Naive thymus-derived CD4-positive, alpha-beta T cell (primary cell): ENCODE measurements at regions not wholly inside any gene's neighbourhood (a gene's known extent, or its start where the extent isn't known, plus 50 kb on each side); places are given as distances from the start of the nearest gene placed in this dataset.
A peak's percentile ranks its signal among the peaks of the same experiment; 100 is the strongest.

Experiments used
- ATAC-seq: fragments of 150-1000 bp; cut with Tn5 transposase; 2 replicates; pipeline ENCODE4 v1.10.0; 2021; ENCODE audit warnings: mild to moderate bottlenecking, moderate library complexity
- CTCF ChIA-PET: fragments of 350-600 bp; sonication (Branson Sonifier 250); formaldehyde crosslinking; loops from one replicate; lab custom pipeline; 2021; ENCODE audit warnings: antibody characterized with exemption; lab: Charles Lee
- POLR2A ChIA-PET: fragments of 350-600 bp; sonication (Branson Sonifier 250); formaldehyde crosslinking; loops from one replicate; lab custom pipeline; 2021; ENCODE audit warnings: antibody characterized with exemption, inconsistent platforms; lab: Charles Lee
- DNase-seq, 9 donors: peaks; one replicate each; pipeline versions ENCODE4 v3.0.0 to v3.0.0-alpha.2; 2020 to 2022; ENCODE audit warnings: mixed read lengths in 1 of 9
- H3K27ac ChIP-seq: one replicate; pipeline ENCODE4 v1.7.0; 2013; ENCODE audit warnings: mild to moderate bottlenecking, low read depth, low read length, moderate library complexity
- H3K27me3 ChIP-seq, 2 donors: one replicate each; pipeline ENCODE4 v1.7.0; 2013; ENCODE audit warnings: low read length in 2 of 2, mild to moderate bottlenecking in 2 of 2, moderate library complexity in 2 of 2; ENCODE audit not compliant: control insufficient read depth in 2 of 2, insufficient read depth in 2 of 2
- H3K36me3 ChIP-seq, 3 experiments: 1 replicate in 2 of 3; 2 replicates in 1 of 3; pipeline ENCODE4 v1.7.0; 2013; ENCODE audit warnings: low read length in 3 of 3, mild to moderate bottlenecking in 3 of 3, moderate library complexity in 1 of 3; ENCODE audit not compliant: insufficient read depth in 3 of 3, control insufficient read depth in 2 of 3
- H3K4me1 ChIP-seq, 2 donors: one replicate each; pipeline ENCODE4 v1.7.0; 2013; ENCODE audit warnings: low read length in 2 of 2, mild to moderate bottlenecking in 2 of 2, moderate library complexity in 1 of 2; ENCODE audit not compliant: control insufficient read depth in 2 of 2, insufficient read depth in 2 of 2
- H3K4me3 ChIP-seq: 2 replicates; pipeline ENCODE4 v1.7.0; 2013; ENCODE audit warnings: mild to moderate bottlenecking, low read length
- H3K9me3 ChIP-seq, 3 experiments: 1 replicate in 2 of 3; 2 replicates in 1 of 3; pipeline ENCODE4 v1.7.0; 2013; ENCODE audit warnings: low read length in 3 of 3; ENCODE audit not compliant: control insufficient read depth in 2 of 3
- H3K27ac Mint-ChIP-seq, 9 donors: one replicate each; pipeline ENCODE4 v1.8.0; 2020 to 2022; ENCODE audit warnings: mixed read lengths in 9 of 9, mild to moderate bottlenecking in 8 of 9, moderate library complexity in 5 of 9, inconsistent platforms in 2 of 9
- H3K27me3 Mint-ChIP-seq, 5 donors: one replicate each; pipeline ENCODE4 v1.8.0; 2021 to 2022; ENCODE audit warnings: mixed read lengths in 5 of 5, mild to moderate bottlenecking in 1 of 5
- H3K36me3 Mint-ChIP-seq, 5 donors: one replicate each; pipeline ENCODE4 v1.8.0; 2020 to 2022; ENCODE audit warnings: mixed read lengths in 5 of 5, mild to moderate bottlenecking in 3 of 5, inconsistent platforms in 1 of 5
- H3K4me1 Mint-ChIP-seq, 7 donors: one replicate each; pipeline ENCODE4 v1.8.0; 2020 to 2022; ENCODE audit warnings: mixed read lengths in 7 of 7, mild to moderate bottlenecking in 3 of 7, inconsistent platforms in 1 of 7
- H3K4me3 Mint-ChIP-seq, 10 donors: one replicate each; pipeline ENCODE4 v1.8.0; 2020 to 2022; ENCODE audit warnings: mild to moderate bottlenecking in 10 of 10, mixed read lengths in 10 of 10, moderate library complexity in 6 of 10, inconsistent platforms in 2 of 10
- H3K9me3 Mint-ChIP-seq, 11 donors: one replicate each; pipeline ENCODE4 v1.8.0; 2020 to 2022; ENCODE audit warnings: mixed read lengths in 11 of 11, mild to moderate bottlenecking in 4 of 11, inconsistent platforms in 1 of 11, moderate library complexity in 1 of 11
- intact Hi-C, 2 donors: fragments of 100-400 bp; cut with micrococcal nuclease; formaldehyde crosslinking; loops; one replicate each; pipeline ENCODE4 v1.15.1; 2023

DNA sequence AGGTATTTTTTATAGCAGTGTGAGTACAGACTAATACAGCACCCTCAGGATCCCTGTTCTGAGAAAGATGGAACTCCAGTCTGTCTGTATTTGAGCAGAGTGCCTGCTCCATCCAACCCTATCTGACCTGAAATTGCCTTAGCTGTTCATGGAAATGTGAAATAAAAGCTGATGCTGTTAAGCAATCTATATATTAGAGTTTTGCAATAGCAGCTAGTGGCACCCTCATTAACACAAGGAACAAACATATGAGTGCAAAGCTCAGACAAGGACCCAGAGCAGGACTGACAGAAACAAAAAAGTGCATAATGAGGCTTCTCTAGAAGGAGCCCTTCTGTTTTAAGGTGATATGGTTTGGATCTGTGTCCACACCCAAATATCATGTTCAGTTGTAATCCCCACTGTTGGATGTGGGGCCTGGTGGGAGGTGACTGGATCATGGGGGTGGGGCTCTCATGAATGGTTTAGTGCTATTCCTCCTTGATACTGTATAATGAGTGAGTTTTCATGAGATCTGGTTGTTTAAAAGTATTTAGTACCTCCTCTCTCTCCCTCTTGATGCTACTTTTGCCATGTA is 272.9 kb upstream of the KLF3 start:
- Histone ChIP-seq H3K36me3 (no peaks in the 10 kb centered on the region), H3K4me1 (peaks cover 0 to 7% of the 10 kb centered on the region in 2 donors), H3K27me3 (no peaks in the 10 kb centered on the region), H3K27ac (no peak overlapping the region), H3K9me3 (peaks cover 0 to 12% (median 10%) of the 10 kb centered on the region in 3 experiments), H3K4me3 (no peak overlapping the region)
- no peak for ATAC-seq
- no peak overlapping the region for H3K27ac Mint-ChIP-seq
- H3K4me3 Mint-ChIP-seq = no peak overlapping the region
- CTCF ChIA-PET = no interaction called here
- POLR2A ChIA-PET = no interaction called here
- peaks cover 0 to 2% (median 0%) of the 10 kb centered on the region in 5 donors for H3K27me3 Mint-ChIP-seq
- intact Hi-C loops = no loop called here
- peaks cover 4 to 22% (median 16%) of the 10 kb centered on the region in 5 donors for H3K36me3 Mint-ChIP-seq
- peaks cover 13 to 44% (median 24%) of the 10 kb centered on the region in 11 donors for H3K9me3 Mint-ChIP-seq
- no peak for DNase-seq
- peaks cover 0 to 22% (median 8%) of the 10 kb centered on the region in 7 donors for H3K4me1 Mint-ChIP-seq

DNA sequence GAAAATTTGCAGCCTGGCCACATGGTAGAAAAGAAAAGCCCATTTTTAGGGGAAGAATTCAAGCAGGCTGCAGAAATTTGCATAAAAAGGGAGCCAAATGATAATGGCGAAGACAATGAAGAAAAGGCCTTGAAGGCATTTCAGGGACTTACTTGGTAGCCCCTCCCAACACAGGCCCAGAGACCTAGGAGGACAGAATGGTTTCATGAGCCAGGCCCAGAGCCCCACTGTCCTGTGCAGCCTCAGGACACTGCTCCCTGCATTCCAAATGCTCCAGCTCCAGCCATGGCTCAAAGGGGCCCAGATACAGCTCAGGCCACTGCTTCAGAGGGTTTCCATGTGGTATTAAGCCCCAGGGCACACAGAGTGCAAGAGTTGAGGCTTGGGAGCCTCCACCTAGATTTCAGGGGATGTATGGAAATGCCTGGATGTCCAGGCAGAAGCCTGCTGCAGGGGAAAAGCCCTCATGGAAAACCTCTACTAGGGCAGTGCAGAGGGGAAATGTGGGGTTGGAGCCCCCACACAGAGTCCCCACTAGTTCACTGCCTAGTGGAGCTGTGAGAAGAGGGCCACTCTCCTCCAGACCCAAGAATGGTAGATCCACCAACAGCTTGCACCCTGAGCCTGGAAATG is 271.7 kb upstream of the KLF3 start:
- POLR2A ChIA-PET = no interaction called here

DNA sequence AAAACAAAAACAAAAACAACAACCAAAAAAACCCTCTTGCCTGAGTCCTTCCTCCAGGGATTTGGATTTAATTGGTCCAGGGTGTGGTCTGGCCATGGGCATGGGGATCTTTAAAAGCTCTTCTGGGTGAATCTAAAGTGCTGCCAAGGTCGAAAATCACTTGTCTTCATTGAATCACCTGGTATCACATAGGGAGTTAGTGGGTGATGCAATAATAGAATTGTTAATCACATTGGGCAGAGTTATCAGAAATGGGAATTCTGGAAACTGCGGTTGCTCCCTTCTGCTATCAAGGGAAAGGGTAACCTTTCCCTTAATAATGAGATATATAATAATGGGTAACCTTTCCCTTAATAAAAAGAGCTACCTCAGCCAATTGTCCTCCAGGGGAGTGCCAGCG is 267.9 kb upstream of the KLF3 start:
- H3K4me3 ChIP-seq = no peak overlapping the region
- intact Hi-C loops = no loop called here
- H3K36me3 ChIP-seq = no peaks in the 10 kb centered on the region
- Mint-ChIP-seq H3K27ac (peak overlapping the region in 1 of 9 donors; percentile 12), H3K36me3 (peaks cover 2 to 13% (median 10%) of the 10 kb centered on the region in 5 donors), H3K4me1 (peaks cover 0 to 6% (median 0%) of the 10 kb centered on the region in 7 donors), H3K27me3 (peaks cover 0 to 2% (median 0%) of the 10 kb centered on the region in 5 donors), H3K9me3 (peaks cover 8 to 21% (median 16%) of the 10 kb centered on the region in 11 donors), H3K4me3 (no peak overlapping the region)
- H3K27me3 ChIP-seq = no peaks in the 10 kb centered on the region
- CTCF ChIA-PET = no interaction called here
- no peak overlapping the region for H3K27ac ChIP-seq
- POLR2A ChIA-PET = interaction anchor here (0.7 kb wide), 2 partner anchors 31 to 139 kb away, joined by 3 read pairs; no protein-coding TSS in a partner anchor
- H3K9me3 ChIP-seq = peaks cover 0 to 12% (median 10%) of the 10 kb centered on the region in 3 experiments
- DNase-seq (no peak), ATAC-seq (no peak)
- no peaks in the 10 kb centered on the region for H3K4me1 ChIP-seq

More for the DNA sequence above, 271.7 kb upstream of the KLF3 start:
- H3K27me3 Mint-ChIP-seq = peaks cover 0 to 2% (median 0%) of the 10 kb centered on the region in 5 donors
- no peak overlapping the region for H3K27ac Mint-ChIP-seq
- H3K9me3 ChIP-seq = peaks cover 0 to 12% (median 10%) of the 10 kb centered on the region in 3 experiments
- H3K4me3 ChIP-seq = no peak overlapping the region
- ATAC-seq = no peak
- H3K4me1 Mint-ChIP-seq = peaks cover 0 to 9% (median 0%) of the 10 kb centered on the region in 7 donors
- no peaks in the 10 kb centered on the region for H3K36me3 ChIP-seq
- no peaks in the 10 kb centered on the region for H3K27me3 ChIP-seq
- no peaks in the 10 kb centered on the region for H3K4me1 ChIP-seq
- H3K9me3 Mint-ChIP-seq = peaks cover 13 to 44% (median 24%) of the 10 kb centered on the region in 11 donors
- H3K4me3 Mint-ChIP-seq = no peak overlapping the region
- H3K27ac ChIP-seq = no peak overlapping the region
- no peak for DNase-seq
- H3K36me3 Mint-ChIP-seq = peaks cover 4 to 22% (median 16%) of the 10 kb centered on the region in 5 donors
- intact Hi-C loops = no loop called here
- CTCF ChIA-PET = no interaction called here

DNA sequence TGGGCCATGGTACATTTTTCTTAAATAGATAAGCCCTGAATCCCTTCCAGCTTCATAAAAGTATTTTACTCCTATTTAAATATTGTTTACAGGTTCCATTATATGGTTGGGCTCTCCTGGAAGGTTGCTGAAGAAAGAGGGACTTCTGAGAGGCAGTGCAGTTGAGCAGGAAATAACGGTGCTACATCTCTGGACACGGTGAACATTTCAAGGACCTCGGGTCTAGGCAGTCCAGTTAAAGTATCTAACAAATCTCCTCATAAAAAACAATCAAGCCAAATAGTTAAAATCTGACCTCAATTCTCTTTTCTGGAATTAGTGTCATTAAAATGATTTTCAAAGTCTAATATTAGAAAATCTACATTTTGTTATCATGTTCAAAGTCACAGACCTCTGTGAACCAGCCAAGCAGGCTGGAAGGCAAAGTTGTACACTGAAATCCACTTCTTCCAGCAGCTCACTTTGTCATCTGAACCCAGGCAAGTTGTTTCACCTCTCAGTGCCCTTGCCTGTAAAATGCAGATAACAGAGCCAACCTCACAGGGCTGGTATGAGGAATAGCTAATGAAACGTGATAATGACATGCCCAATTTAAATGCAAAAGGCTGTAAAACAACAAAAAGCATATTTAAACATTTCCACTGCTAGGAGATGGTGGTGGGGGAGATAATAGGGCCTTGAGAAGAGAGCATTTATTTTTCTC is 267.0 kb upstream of the KLF3 start:
- Histone ChIP-seq H3K27ac (no peak overlapping the region), H3K27me3 (no peaks in the 10 kb centered on the region), H3K9me3 (peaks cover 0 to 10% (median 8%) of the 10 kb centered on the region in 3 experiments), H3K4me1 (no peaks in the 10 kb centered on the region), H3K36me3 (no peaks in the 10 kb centered on the region), H3K4me3 (no peak overlapping the region)
- DNase-seq (no peak), ATAC-seq (no peak)
- intact Hi-C loops = no loop called here
- peaks cover 2 to 7% (median 5%) of the 10 kb centered on the region in 5 donors for H3K36me3 Mint-ChIP-seq
- peak overlapping the region in 2 of 9 donors; percentile 32 to 89 for H3K27ac Mint-ChIP-seq
- H3K9me3 Mint-ChIP-seq = peaks cover 1 to 11% (median 9%) of the 10 kb centered on the region in 11 donors
- H3K27me3 Mint-ChIP-seq = peaks cover 0 to 2% (median 0%) of the 10 kb centered on the region in 5 donors
- H3K4me3 Mint-ChIP-seq = no peak overlapping the region
- H3K4me1 Mint-ChIP-seq = peaks cover 0 to 6% (median 0%) of the 10 kb centered on the region in 7 donors
- POLR2A ChIA-PET = no interaction called here
- CTCF ChIA-PET = no interaction called here

DNA sequence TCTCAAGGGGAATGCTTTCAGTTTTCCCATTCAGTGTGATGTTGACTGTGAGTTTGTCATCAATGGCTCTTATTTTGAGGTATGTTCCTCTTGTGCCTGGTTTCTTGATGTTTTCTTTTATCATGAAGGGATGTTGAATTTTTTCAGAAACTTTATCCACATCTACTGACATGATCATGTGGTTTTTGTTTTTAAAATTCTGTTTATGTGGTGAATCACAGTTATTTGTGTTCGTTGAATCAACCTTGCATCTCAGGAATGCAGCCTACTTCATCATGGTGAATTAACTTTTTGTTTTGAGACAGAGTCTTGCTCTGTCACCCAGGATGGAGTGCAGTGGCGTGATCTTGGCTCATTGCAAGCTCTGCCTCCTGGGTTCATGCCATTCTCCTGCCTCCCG is 263.1 kb upstream of the KLF3 start:
- Mint-ChIP-seq H3K27me3 (peaks cover 0 to 7% (median 0%) of the 10 kb centered on the region in 5 donors), H3K36me3 (peaks cover 0 to 8% (median 5%) of the 10 kb centered on the region in 5 donors), H3K9me3 (peaks cover 0 to 12% (median 0%) of the 10 kb centered on the region in 11 donors), H3K27ac (no peak overlapping the region), H3K4me3 (no peak overlapping the region), H3K4me1 (peaks cover 0 to 12% (median 0%) of the 10 kb centered on the region in 7 donors)
- Histone ChIP-seq H3K4me3 (no peak overlapping the region), H3K4me1 (no peaks in the 10 kb centered on the region), H3K9me3 (no peaks in the 10 kb centered on the region), H3K36me3 (no peaks in the 10 kb centered on the region), H3K27me3 (no peaks in the 10 kb centered on the region), H3K27ac (no peak overlapping the region)
- ATAC-seq = no peak
- no peak for DNase-seq
- intact Hi-C loops = no loop called here
- CTCF ChIA-PET = no interaction called here
- POLR2A ChIA-PET = no interaction called here

DNA sequence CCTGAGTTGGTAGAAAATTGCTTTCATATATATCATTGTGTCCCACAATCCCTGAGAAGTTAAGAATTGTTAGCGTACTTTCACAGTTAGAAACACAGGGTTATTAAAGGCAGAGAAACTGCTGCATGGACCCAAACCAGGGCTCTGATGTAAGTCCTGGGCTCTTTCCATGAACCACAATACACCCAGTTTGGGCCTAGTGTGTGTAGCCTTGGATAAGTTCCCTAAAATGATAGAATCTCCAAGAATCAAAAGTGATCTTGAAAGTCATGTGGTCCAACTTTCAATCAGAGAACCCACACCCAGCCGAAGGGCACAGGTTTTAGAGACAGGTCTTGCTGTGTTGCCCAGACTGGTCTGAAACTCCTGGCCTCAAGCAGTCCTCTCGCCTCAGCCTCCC is 257.8 kb upstream of the KLF3 start:
- Mint-ChIP-seq H3K4me1 (peaks cover 0 to 6% (median 0%) of the 10 kb centered on the region in 7 donors), H3K9me3 (peaks cover 0 to 6% (median 0%) of the 10 kb centered on the region in 11 donors), H3K36me3 (peaks cover 0 to 12% (median 1%) of the 10 kb centered on the region in 5 donors), H3K27me3 (peaks cover 0 to 7% (median 0%) of the 10 kb centered on the region in 5 donors), H3K4me3 (no peak overlapping the region), H3K27ac (no peak overlapping the region)
- POLR2A ChIA-PET = no interaction called here
- DNase-seq (no peak), ATAC-seq (no peak)
- H3K27me3 ChIP-seq = no peaks in the 10 kb centered on the region
- no peak overlapping the region for H3K27ac ChIP-seq
- no peaks in the 10 kb centered on the region for H3K9me3 ChIP-seq
- no peak overlapping the region for H3K4me3 ChIP-seq
- no peaks in the 10 kb centered on the region for H3K36me3 ChIP-seq
- CTCF ChIA-PET = no interaction called here
- intact Hi-C loops = no loop called here
- no peaks in the 10 kb centered on the region for H3K4me1 ChIP-seq
